Colonic mucosa (tissue), 4 donors: ENCODE measurements at regions not wholly inside any gene's neighbourhood (a gene's known extent, or its start where the extent isn't known, plus 50 kb on each side); places are given as distances from the start of the nearest gene placed in this dataset.

Experiments used
- DNase-seq: peaks from one replicate; pipeline ENCODE4 v3.0.0-alpha.2; 2020
- H3K27ac ChIP-seq: fragments of 200-600 bp; one replicate; pipeline ENCODE4 v1.8.0; 2021
- H3K27me3 ChIP-seq: fragments of 200-600 bp; one replicate; pipeline ENCODE4 v1.8.0; 2021
- H3K36me3 ChIP-seq: fragments of 200-600 bp; one replicate; pipeline ENCODE4 v1.8.0; 2021
- H3K4me1 ChIP-seq: fragments of 200-600 bp; one replicate; pipeline ENCODE4 v1.8.0; 2021; ENCODE audit warnings: mild to moderate bottlenecking
- H3K4me3 ChIP-seq: fragments of 200-600 bp; one replicate; pipeline ENCODE4 v1.8.0; 2021
- H3K9ac ChIP-seq, 2 donors: one replicate each; pipeline ENCODE4 v1.7.0; 2013; ENCODE audit warnings: control low read depth in 2 of 2, low read depth in 2 of 2, low read length in 2 of 2
- H3K9me3 ChIP-seq: fragments of 200-600 bp; one replicate; pipeline ENCODE4 v1.8.0; 2021
- CTCF ChIP-seq: fragments of 200-600 bp; IDR thresholded peaks from one replicate; pipeline ENCODE4 v1.8.0; 2022; ENCODE audit warnings: antibody characterized with exemption, mild to moderate bottlenecking
- intact Hi-C: fragments of 100-400 bp; cut with DNase I; formaldehyde crosslinking; loops from one replicate; pipeline ENCODE4 v1.14.1; 2022
- donor health status: healthy.
- donor health status: DM: no; HTN: no; CAD: no.
- donor health status: DM: no; HTN: no; CAD: no.

- Histone ChIP-seq H3K36me3 (no peaks in the 10 kb centered on the region), H3K27ac (no peak overlapping the region), H3K9ac (no peak overlapping the region), H3K27me3 (no peaks in the 10 kb centered on the region), H3K4me1 (no peaks in the 10 kb centered on the region), H3K9me3 (no peaks in the 10 kb centered on the region), H3K4me3 (no peak overlapping the region)
- TF ChIP-seq CTCF: no peak
- DNase-seq: no peak
- intact Hi-C loops: no loop called here
Measured at GRCh38 chr6:102662851-102663250, 1269.3 kb downstream of the GRIK2 start.

- Histone ChIP-seq H3K27me3 (no peaks in the 10 kb centered on the region), H3K4me3 (no peak overlapping the region), H3K4me1 (no peaks in the 10 kb centered on the region), H3K9ac (no peak overlapping the region), H3K9me3 (no peaks in the 10 kb centered on the region), H3K27ac (no peak overlapping the region), H3K36me3 (no peaks in the 10 kb centered on the region)
- no peak for TF ChIP-seq CTCF
- no peak for DNase-seq
- intact Hi-C loops: no loop called here
Measured at GRCh38 chr6:102660303-102660702, 1266.8 kb downstream of the GRIK2 start.

GRCh38 chr6:102655823-102656222 is 1262.3 kb downstream of the GRIK2 start:
- no peak for TF ChIP-seq CTCF
- no peaks in the 10 kb centered on the region for H3K27me3 ChIP-seq
- no peaks in the 10 kb centered on the region for H3K36me3 ChIP-seq
- no peaks in the 10 kb centered on the region for H3K9me3 ChIP-seq
- H3K4me3 ChIP-seq: no peak overlapping the region
- intact Hi-C loops: no loop called here
- no peak overlapping the region for H3K27ac ChIP-seq
- DNase-seq: no peak
- H3K4me1 ChIP-seq: no peaks in the 10 kb centered on the region
- H3K9ac ChIP-seq: no peak overlapping the region

GRCh38 chr6:102641426-102641825 is 1247.9 kb downstream of the GRIK2 start:
- Histone ChIP-seq H3K27ac (no peak overlapping the region), H3K27me3 (no peaks in the 10 kb centered on the region), H3K4me3 (no peak overlapping the region), H3K9me3 (no peaks in the 10 kb centered on the region), H3K36me3 (no peaks in the 10 kb centered on the region), H3K4me1 (no peaks in the 10 kb centered on the region), H3K9ac (no peak overlapping the region)
- no peak for DNase-seq
- intact Hi-C loops: no loop called here
- TF ChIP-seq CTCF: no peak

GRCh38 chr6:102631921-102632320 is 1238.4 kb downstream of the GRIK2 start:
- Histone ChIP-seq H3K27ac (no peak overlapping the region), H3K4me3 (no peak overlapping the region), H3K4me1 (no peaks in the 10 kb centered on the region), H3K27me3 (no peaks in the 10 kb centered on the region), H3K9ac (no peak overlapping the region), H3K36me3 (no peaks in the 10 kb centered on the region), H3K9me3 (no peaks in the 10 kb centered on the region)
- no peak for TF ChIP-seq CTCF
- DNase-seq: no peak
- intact Hi-C loops: no loop called here

GRCh38 chr6:102623201-102623600 is 1229.7 kb downstream of the GRIK2 start:
- H3K9me3 ChIP-seq: no peaks in the 10 kb centered on the region
- no peak for TF ChIP-seq CTCF
- no peaks in the 10 kb centered on the region for H3K4me1 ChIP-seq
- DNase-seq: no peak
- no peaks in the 10 kb centered on the region for H3K27me3 ChIP-seq
- no peak overlapping the region for H3K27ac ChIP-seq
- no peaks in the 10 kb centered on the region for H3K36me3 ChIP-seq
- intact Hi-C loops: no loop called here
- no peak overlapping the region for H3K9ac ChIP-seq
- no peak overlapping the region for H3K4me3 ChIP-seq
